B cell (primary cell): ENCODE measurements at regions not wholly inside any gene's neighbourhood (a gene's known extent, or its start where the extent isn't known, plus 50 kb on each side); places are given as distances from the start of the nearest gene placed in this dataset.

Source experiments
- ATAC-seq: fragments of 200-7000 bp; cut with Tn5 transposase; one replicate; pipeline ENCODE4 v1.10.0; 2021; ENCODE audit warnings: low read depth, mild to moderate bottlenecking, moderate number of reproducible peaks, moderate library complexity
- CTCF ChIA-PET: fragments of 350-600 bp; sonication (Branson Sonifier 250); formaldehyde crosslinking; loops from one replicate; lab custom pipeline; 2021; ENCODE audit warnings: antibody characterized with exemption, inconsistent platforms; lab: Charles Lee
- POLR2A ChIA-PET: fragments of 350-600 bp; sonication (Branson Sonifier 250); formaldehyde crosslinking; loops from one replicate; lab custom pipeline; 2021; ENCODE audit warnings: antibody characterized with exemption; lab: Charles Lee
- DNase-seq: peaks from one replicate; pipeline ENCODE4 v3.0.0; 2013
- H2AFZ ChIP-seq: 2 replicates; pipeline ENCODE4 v1.6.1; 2012; ENCODE audit warnings: mild to moderate bottlenecking, low read depth, low read length; ENCODE audit not compliant: insufficient read depth, poor library complexity, severe bottlenecking
- H3K27ac ChIP-seq, 2 donors: 1 replicate in 1 of 2; 2 replicates in 1 of 2; pipeline ENCODE4 v1.5.1; 2012 to 2013; ENCODE audit warnings: low read length in 2 of 2, mild to moderate bottlenecking in 2 of 2, moderate library complexity in 1 of 2
- H3K27me3 ChIP-seq, 4 experiments: fragments of 200-600 bp in 1 of 4; sonication (generic) in 1 of 4; replicated peaks in 1 of 4; 1 replicate in 2 of 4; 2 replicates in 2 of 4; pipeline versions ENCODE4 v1.6.1 to v1.7.0; 2013 to 2016; ENCODE audit warnings: low read length in 3 of 4, mild to moderate bottlenecking in 2 of 4, mixed read lengths in 1 of 4, moderate library complexity in 1 of 4; ENCODE audit not compliant: insufficient read depth in 4 of 4, control insufficient read depth in 3 of 4; ENCODE audit errors: control extremely low read depth in 1 of 4
- H3K36me3 ChIP-seq, 2 experiments: replicated peaks in 1 of 2; 1 replicate in 1 of 2; 2 replicates in 1 of 2; pipeline versions ENCODE4 v1.6.1 to v1.7.1; 2013; ENCODE audit warnings: low read length in 1 of 2; ENCODE audit not compliant: insufficient read depth in 2 of 2, control insufficient read depth in 1 of 2; ENCODE audit errors: control extremely low read depth in 1 of 2, extremely low read depth in 1 of 2
- H3K4me1 ChIP-seq, 2 donors: fragments of 200-600 bp in 1 of 2; sonication (generic) in 1 of 2; 1 replicate in 1 of 2; 2 replicates in 1 of 2; pipeline versions ENCODE4 v1.5.1 to v1.6.1; 2013 to 2017; ENCODE audit warnings: low read length in 2 of 2; ENCODE audit not compliant: control insufficient read depth in 2 of 2, insufficient read depth in 2 of 2
- H3K4me2 ChIP-seq: replicated peaks from 2 replicates; pipeline ENCODE3; 2012; ENCODE audit warnings: mild to moderate bottlenecking, low read depth, low read length; ENCODE audit not compliant: poor library complexity, severe bottlenecking
- H3K4me3 ChIP-seq, 5 experiments: fragments of 200-600 bp in 1 of 5; sonication (generic) in 1 of 5; 1 replicate in 3 of 5; 2 replicates in 2 of 5; pipeline versions ENCODE4 v1.5.1 to v1.7.0; 2011 to 2016; ENCODE audit warnings: low read length in 4 of 5, mild to moderate bottlenecking in 4 of 5, low read depth in 2 of 5, control low read depth in 1 of 5, moderate library complexity in 1 of 5; ENCODE audit not compliant: insufficient read depth in 1 of 5; ENCODE audit errors: control extremely low read depth in 1 of 5, extremely low read depth in 1 of 5
- H3K79me2 ChIP-seq: fragments of 200-600 bp; sonication (generic); one replicate; pipeline ENCODE4 v1.6.0; 2016; ENCODE audit warnings: low read length; ENCODE audit not compliant: control insufficient read depth, insufficient read depth
- H3K9ac ChIP-seq: fragments of 200-600 bp; sonication (generic); 2 replicates; pipeline ENCODE4 v1.6.1; 2017; ENCODE audit warnings: mild to moderate bottlenecking, low read length, moderate library complexity
- H3K9me3 ChIP-seq, 3 donors: one replicate each; pipeline versions ENCODE4 v1.6.1 to v1.7.1; 2013; ENCODE audit warnings: low read length in 2 of 3; ENCODE audit not compliant: control insufficient read depth in 2 of 3, insufficient read depth in 1 of 3; ENCODE audit errors: control extremely low read depth in 1 of 3
- H4K20me1 ChIP-seq: 2 replicates; pipeline ENCODE4 v1.6.0; 2012; ENCODE audit warnings: mild to moderate bottlenecking, low read length; ENCODE audit not compliant: insufficient read depth, control insufficient read depth, poor library complexity, severe bottlenecking
- H3K27ac Mint-ChIP-seq: one replicate; pipeline ENCODE4 v1.8.0; 2021; ENCODE audit warnings: mixed read lengths
- H3K27me3 Mint-ChIP-seq: one replicate; pipeline ENCODE4 v1.8.0; 2021; ENCODE audit warnings: mixed read lengths
- H3K4me1 Mint-ChIP-seq: one replicate; pipeline ENCODE4 v1.8.0; 2021; ENCODE audit warnings: mixed read lengths
- H3K4me3 Mint-ChIP-seq: one replicate; pipeline ENCODE4 v1.8.0; 2021; ENCODE audit warnings: mixed read lengths
- H3K9me3 Mint-ChIP-seq: one replicate; pipeline ENCODE4 v1.8.0; 2022; ENCODE audit warnings: mixed read lengths; ENCODE audit not compliant: insufficient read depth
- CTCF ChIP-seq: fragments of 200-600 bp; IDR thresholded peaks from one replicate; pipeline ENCODE4 v1.8.0; 2022; ENCODE audit warnings: antibody characterized with exemption, mild to moderate bottlenecking
- EZH2 ChIP-seq: IDR thresholded peaks from 2 replicates; pipeline ENCODE4 v1.6.1; 2012; ENCODE audit warnings: borderline replicate concordance, low read depth, mild to moderate bottlenecking, moderate library complexity, low read length; ENCODE audit not compliant: insufficient read depth, poor library complexity, severe bottlenecking
- WGBS: methylation state at CpG from one replicate; pipeline ENCODE4 v1.1.5; 2013; ENCODE audit warnings: missing lambda C conversion rate; ENCODE audit not compliant: insufficient coverage; 5-methylcytosine and 5-hydroxymethylcytosine counted together
- intact Hi-C: fragments of 100-400 bp; cut with micrococcal nuclease; formaldehyde crosslinking; loops from one replicate; pipeline ENCODE4 v1.10.0; 2022

GRCh38 chr4:147207911-147208310, 262.2 kb upstream of the TTC29 start:
- no peaks in the 10 kb centered on the region for H3K4me1 Mint-ChIP-seq
- Histone ChIP-seq H3K9ac (no peak overlapping the region), H3K9me3 (no peaks in the 10 kb centered on the region), H3K27ac (no peak overlapping the region), H2AFZ (no peak overlapping the region), H3K36me3 (no peaks in the 10 kb centered on the region), H4K20me1 (no peaks in the 10 kb centered on the region), H3K4me1 (no peaks in the 10 kb centered on the region), H3K79me2 (no peaks in the 10 kb centered on the region), H3K4me3 (no peak overlapping the region), H3K4me2 (no peak overlapping the region), H3K27me3 (no peaks in the 10 kb centered on the region)
- TF ChIP-seq CTCF (no peak), EZH2 (no peak)
- peaks cover 3% of the 10 kb centered on the region for H3K9me3 Mint-ChIP-seq
- no peak for ATAC-seq
- CTCF ChIA-PET, result no interaction called here
- DNase-seq, result no peak
- H3K27ac Mint-ChIP-seq, result no peak overlapping the region
- WGBS, result 91% methylated on average over 1 of the region's 1 CpG
- no peaks in the 10 kb centered on the region for H3K27me3 Mint-ChIP-seq
- POLR2A ChIA-PET, result no interaction called here
- no peak overlapping the region for H3K4me3 Mint-ChIP-seq
- intact Hi-C loops, result no loop called here

DNA sequence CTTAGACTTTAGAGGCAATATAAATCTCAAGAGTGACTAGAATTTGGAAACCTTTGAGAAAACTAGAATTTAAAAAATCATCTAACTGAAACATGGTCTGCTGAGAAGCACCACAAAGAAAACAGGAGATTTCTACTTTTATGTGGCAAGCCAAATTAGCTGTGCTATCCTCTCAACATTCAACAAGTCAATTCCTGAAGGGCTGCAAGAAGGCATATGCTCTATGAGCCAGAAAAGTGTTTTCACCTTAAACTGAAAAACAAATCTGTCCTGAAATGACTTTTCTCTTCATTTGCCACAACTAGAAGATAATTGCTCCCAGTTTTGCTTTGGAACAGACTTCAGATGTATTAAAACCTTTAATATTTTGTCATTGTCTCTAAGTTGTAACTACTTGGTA, 263.2 kb upstream of the EDNRA start:
- no peak overlapping the region for H3K27ac ChIP-seq
- no peaks in the 10 kb centered on the region for H3K27me3 ChIP-seq
- ChIA-PET POLR2A (no interaction called here), CTCF (no interaction called here)
- H4K20me1 ChIP-seq, result no peaks in the 10 kb centered on the region
- no peak overlapping the region for H3K4me3 Mint-ChIP-seq
- H2AFZ ChIP-seq, result no peak overlapping the region
- H3K27me3 Mint-ChIP-seq, result no peaks in the 10 kb centered on the region
- no peaks in the 10 kb centered on the region for H3K4me1 ChIP-seq
- no peaks in the 10 kb centered on the region for H3K4me1 Mint-ChIP-seq
- H3K4me2 ChIP-seq, result no peak overlapping the region
- H3K9me3 Mint-ChIP-seq, result no peaks in the 10 kb centered on the region
- no peak for DNase-seq
- H3K79me2 ChIP-seq, result no peaks in the 10 kb centered on the region
- ATAC-seq, result no peak
- H3K9ac ChIP-seq, result no peak overlapping the region
- H3K36me3 ChIP-seq, result no peaks in the 10 kb centered on the region
- intact Hi-C loops, result no loop called here
- H3K9me3 ChIP-seq, result no peaks in the 10 kb centered on the region
- no peak overlapping the region for H3K4me3 ChIP-seq
- no peak for TF ChIP-seq EZH2
- no peak for TF ChIP-seq CTCF
- H3K27ac Mint-ChIP-seq, result no peak overlapping the region
